Activated naive CD8-positive, alpha-beta T cell treated with anti-CD3 and anti-CD28 coated beads for 36 hours (primary cell): ENCODE measurements at regions not wholly inside any gene's neighbourhood (a gene's known extent, or its start where the extent isn't known, plus 50 kb on each side); places are given as distances from the start of the nearest gene placed in this dataset.

Source experiments
- DNase-seq: peaks from one replicate; pipeline ENCODE4 v3.0.0; 2021
- H3K27ac Mint-ChIP-seq: one replicate; pipeline ENCODE4 v1.8.0; 2022; ENCODE audit warnings: mild to moderate bottlenecking, moderate library complexity, mixed read lengths
- H3K27me3 Mint-ChIP-seq: one replicate; pipeline ENCODE4 v1.8.0; 2022; ENCODE audit warnings: mild to moderate bottlenecking, mixed read lengths
- H3K36me3 Mint-ChIP-seq: one replicate; pipeline ENCODE4 v1.8.0; 2021; ENCODE audit warnings: mild to moderate bottlenecking, mixed read lengths
- H3K4me1 Mint-ChIP-seq: one replicate; pipeline ENCODE4 v1.8.0; 2021; ENCODE audit warnings: mixed read lengths
- H3K4me3 Mint-ChIP-seq: one replicate; pipeline ENCODE4 v1.8.0; 2022; ENCODE audit warnings: mild to moderate bottlenecking, moderate library complexity, mixed read lengths
- H3K9me3 Mint-ChIP-seq: one replicate; pipeline ENCODE4 v1.8.0; 2022; ENCODE audit warnings: mixed read lengths

DNA sequence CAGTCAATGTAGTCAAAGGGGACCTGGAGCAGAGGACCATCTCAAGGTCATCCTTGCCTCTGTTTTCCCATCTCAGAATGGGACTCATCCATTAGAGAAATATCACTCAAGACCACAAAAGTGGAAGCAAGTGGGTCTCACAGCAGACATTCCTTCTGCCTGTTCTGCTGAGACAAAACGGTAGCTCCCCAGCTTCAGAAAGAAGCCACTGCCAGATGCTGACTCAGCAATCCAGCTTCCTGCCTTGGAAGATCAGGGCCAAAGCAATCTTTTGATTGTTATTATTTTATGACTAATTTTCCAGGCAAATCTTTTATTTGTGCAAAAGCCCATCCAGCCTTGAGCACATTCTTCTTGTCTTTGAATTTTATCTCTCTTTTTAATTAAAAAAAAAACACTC, 86.8 kb downstream of the CCT6B start:
- H3K9me3 Mint-ChIP-seq, result peaks cover 4% of the 10 kb centered on the region

DNA sequence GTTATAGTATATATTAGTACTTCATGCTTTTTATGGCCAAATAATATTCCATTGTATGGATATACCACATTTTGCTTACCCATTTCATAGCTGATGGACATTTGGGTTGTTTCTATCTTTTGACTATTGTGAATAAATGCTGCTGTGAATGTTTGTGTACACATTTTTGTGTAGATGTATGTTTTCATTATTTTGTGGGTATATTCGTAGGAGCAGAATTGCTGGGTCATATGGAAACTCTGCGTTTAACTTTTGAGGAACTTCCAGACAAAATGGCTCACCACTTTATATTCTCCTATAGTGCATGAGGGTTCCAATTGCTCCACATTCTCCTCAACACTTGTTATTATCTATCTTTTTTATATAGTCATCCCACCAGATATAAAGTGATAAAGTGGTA, 88.6 kb downstream of the CCT6B start:
- peaks cover 4% of the 10 kb centered on the region for H3K9me3 Mint-ChIP-seq
- H3K4me1 Mint-ChIP-seq, result no peaks in the 10 kb centered on the region
- no peak overlapping the region for H3K4me3 Mint-ChIP-seq
- H3K27ac Mint-ChIP-seq, result no peak overlapping the region
- no peak for DNase-seq
- H3K36me3 Mint-ChIP-seq, result no peaks in the 10 kb centered on the region
- no peaks in the 10 kb centered on the region for H3K27me3 Mint-ChIP-seq

More for the DNA sequence above, 86.8 kb downstream of the CCT6B start:
- no peak overlapping the region for H3K4me3 Mint-ChIP-seq
- no peak overlapping the region for H3K27ac Mint-ChIP-seq
- H3K36me3 Mint-ChIP-seq, result no peaks in the 10 kb centered on the region
- no peak for DNase-seq
- H3K4me1 Mint-ChIP-seq, result no peaks in the 10 kb centered on the region
- peaks cover 4% of the 10 kb centered on the region for H3K27me3 Mint-ChIP-seq

DNA sequence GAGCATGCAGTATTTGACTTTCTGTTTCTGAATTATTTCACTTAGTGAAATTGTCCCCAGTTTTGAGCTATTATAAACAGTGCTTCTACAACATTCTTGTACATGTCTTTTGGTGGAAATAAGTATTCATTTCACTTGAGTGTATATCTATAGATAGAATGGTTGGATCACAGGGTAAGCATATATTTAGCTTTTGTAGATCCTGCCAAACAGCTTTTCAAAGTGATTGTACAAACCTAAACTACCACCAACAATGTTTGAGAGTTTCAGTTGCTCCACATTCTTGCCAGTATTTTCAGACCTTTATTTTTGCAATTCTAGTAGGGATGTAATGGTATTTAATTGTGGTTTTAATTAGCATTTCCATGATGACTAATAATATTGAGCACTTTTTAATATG, 91.6 kb downstream of the CCT6B start:
- Mint-ChIP-seq H3K4me1 (no peaks in the 10 kb centered on the region), H3K36me3 (no peaks in the 10 kb centered on the region), H3K27ac (no peak overlapping the region), H3K4me3 (no peak overlapping the region), H3K9me3 (peaks cover 4% of the 10 kb centered on the region), H3K27me3 (no peaks in the 10 kb centered on the region)
- no peak for DNase-seq

DNA sequence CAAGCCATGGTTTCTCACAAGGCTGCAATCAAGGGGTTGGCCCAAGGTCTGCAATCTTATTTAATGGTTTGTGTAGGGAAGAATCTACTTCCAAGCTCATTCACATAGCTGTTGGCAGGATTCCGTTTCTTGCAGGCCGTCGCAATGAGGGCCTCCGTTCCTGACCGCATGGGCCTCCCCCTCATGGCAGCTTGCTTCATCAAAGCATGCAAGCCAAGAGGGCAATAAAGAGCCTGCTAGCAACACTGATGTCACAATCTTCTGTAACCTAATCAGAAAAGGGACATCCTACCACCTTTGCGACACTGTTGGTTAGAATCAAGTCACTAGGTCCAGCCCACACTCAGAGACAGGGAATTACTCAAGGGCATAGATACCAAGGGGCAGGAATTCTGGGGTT, 95.5 kb downstream of the CCT6B start:
- no peak for DNase-seq
- Mint-ChIP-seq H3K4me1 (no peaks in the 10 kb centered on the region), H3K27ac (no peak overlapping the region), H3K36me3 (no peaks in the 10 kb centered on the region), H3K4me3 (no peak overlapping the region), H3K27me3 (peaks cover 3% of the 10 kb centered on the region), H3K9me3 (no peaks in the 10 kb centered on the region)

DNA sequence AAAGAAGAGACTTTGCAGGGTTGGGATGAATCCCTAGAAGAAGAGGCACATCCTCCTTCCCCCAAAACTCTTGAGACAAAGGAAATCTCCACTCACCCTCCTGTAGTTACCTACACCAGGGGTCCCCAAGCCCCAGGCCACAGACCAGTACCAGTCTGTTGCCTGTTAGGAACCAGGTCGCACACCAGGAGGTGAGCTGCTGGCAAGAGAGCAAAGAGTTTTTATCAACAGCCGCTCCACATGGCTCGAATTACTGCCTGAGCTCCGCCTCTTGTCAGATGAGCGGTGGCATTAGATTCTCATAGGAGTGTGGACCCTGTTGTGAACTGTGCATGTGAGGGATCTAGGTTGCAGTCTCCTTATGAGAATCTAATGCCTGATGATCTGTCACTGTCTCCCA, 98.9 kb downstream of the CCT6B start:
- Mint-ChIP-seq H3K4me3 (no peak overlapping the region), H3K27me3 (peaks cover 3% of the 10 kb centered on the region), H3K9me3 (no peaks in the 10 kb centered on the region), H3K36me3 (no peaks in the 10 kb centered on the region), H3K4me1 (peaks cover 7% of the 10 kb centered on the region), H3K27ac (no peak overlapping the region)
- DNase-seq, result no peak

DNA sequence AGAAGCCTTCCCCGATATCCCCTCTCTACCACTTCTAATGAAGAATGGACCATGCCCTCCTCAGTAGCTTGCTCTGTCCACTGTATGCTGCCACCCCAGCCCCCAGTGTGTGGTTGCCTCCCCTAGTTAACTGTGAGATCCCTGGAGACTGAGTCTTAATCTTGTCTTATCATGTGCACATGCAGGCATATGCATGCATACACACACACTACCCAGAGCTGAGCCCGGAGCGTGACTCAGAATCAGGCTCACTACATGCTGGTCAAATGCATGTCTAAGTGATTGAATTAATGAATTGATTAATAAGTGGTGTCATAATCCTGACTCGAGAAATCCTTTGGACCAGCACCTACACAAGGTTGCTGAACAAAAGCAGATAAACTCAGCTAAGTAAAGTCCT, 99.4 kb downstream of the CCT6B start:
- Mint-ChIP-seq H3K4me3 (no peak overlapping the region), H3K36me3 (no peaks in the 10 kb centered on the region), H3K27me3 (peaks cover 3% of the 10 kb centered on the region), H3K27ac (no peak overlapping the region), H3K4me1 (peaks cover 7% of the 10 kb centered on the region), H3K9me3 (no peaks in the 10 kb centered on the region)
- DNase-seq, result no peak

DNA sequence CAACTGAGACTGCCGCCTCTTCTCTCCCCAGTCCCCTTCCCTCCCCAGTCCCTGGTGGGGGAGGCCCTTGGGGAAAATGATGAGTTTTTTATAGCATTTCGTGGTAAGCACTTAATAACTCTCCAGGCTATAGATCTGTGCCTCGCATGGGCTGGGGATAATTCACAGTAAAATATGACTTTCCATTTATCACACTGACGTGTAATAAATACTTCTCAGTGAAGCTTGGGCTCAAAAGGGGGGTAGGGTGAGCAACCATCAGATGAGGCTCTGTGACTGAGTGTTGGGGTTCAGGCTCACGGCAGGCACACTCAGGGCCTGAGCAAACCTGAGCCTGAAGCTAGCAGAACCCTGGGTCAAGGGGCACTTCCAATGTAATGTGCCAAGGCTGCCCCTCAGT, 101.6 kb downstream of the CCT6B start:
- H3K27ac Mint-ChIP-seq, result no peak overlapping the region
- DNase-seq, result no peak
- H3K4me3 Mint-ChIP-seq, result no peak overlapping the region
- H3K27me3 Mint-ChIP-seq, result peaks cover 3% of the 10 kb centered on the region
- no peaks in the 10 kb centered on the region for H3K9me3 Mint-ChIP-seq
- no peaks in the 10 kb centered on the region for H3K36me3 Mint-ChIP-seq
- peaks cover 7% of the 10 kb centered on the region for H3K4me1 Mint-ChIP-seq

DNA sequence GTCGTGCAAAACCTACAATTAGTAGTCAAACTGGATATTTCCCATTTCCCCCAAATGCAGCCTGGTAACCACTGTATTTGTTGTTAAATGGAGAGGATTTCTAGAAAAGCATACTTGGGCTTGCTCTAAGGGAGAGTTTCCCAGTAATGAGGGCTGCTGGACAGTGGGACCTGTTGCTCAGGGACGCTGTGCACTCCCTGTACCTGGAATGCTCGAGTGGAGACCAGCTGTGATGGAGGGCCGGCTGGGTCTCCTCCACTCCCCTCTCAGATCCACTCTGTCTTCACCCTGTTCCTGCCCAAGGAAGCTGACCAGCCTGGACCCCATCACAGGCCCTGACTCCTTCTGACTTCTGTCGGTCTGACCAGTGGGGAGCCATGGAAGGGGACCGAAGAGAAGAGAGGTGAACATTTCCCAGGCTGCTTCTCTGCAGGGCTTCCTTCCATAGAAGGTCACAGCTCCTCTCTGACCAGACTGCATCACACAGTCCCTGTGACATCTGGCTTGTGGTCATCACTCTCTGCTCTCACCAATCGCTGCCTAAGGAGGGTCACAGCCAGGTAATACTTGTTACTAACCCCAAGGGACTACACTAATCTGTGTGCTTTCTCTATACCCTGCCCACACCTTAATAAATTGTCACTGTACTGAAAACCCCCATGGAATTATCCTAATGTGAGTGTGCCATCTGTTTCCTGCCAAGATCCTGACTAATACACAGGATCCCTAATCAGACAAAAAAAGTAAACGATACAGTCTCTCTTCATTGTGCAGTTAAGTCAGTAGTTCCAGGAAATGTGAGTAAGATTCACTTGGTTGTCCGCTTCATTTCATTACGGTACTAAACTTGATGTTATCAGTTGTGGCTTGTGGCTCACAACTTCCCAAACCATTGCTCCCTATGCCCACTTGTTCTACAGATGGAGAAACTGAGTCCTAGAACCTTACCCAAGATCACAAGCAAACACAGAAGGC, 102.4 kb downstream of the CCT6B start:
- DNase-seq, result no peak
- Mint-ChIP-seq H3K4me1 (peaks cover 7% of the 10 kb centered on the region), H3K4me3 (no peak overlapping the region), H3K9me3 (no peaks in the 10 kb centered on the region), H3K27me3 (peaks cover 3% of the 10 kb centered on the region), H3K36me3 (no peaks in the 10 kb centered on the region), H3K27ac (no peak overlapping the region)

DNA sequence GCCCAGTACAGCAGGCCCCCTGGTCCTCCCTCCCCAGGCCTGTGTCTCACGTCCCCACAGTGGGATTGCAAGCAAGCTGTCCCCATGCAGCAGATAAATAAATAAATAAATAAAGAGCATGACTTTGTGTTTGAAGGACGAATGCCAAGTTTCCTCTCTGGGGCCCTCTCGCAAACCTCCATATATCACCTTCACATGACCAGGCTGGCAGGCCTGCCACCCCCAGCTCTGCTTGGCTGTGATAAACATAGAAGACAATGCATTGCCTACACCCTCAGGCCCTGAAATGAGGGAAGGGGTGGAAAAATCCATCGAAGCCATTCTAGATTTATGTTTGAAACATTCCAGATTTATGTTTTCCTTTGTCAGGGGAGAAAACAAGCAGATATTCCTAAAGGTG, 107.3 kb downstream of the CCT6B start:
- Mint-ChIP-seq H3K36me3 (no peaks in the 10 kb centered on the region), H3K4me1 (peaks cover under 1% of the 10 kb centered on the region), H3K27me3 (no peaks in the 10 kb centered on the region), H3K9me3 (no peaks in the 10 kb centered on the region), H3K27ac (no peak overlapping the region), H3K4me3 (no peak overlapping the region)
- no peak for DNase-seq

DNA sequence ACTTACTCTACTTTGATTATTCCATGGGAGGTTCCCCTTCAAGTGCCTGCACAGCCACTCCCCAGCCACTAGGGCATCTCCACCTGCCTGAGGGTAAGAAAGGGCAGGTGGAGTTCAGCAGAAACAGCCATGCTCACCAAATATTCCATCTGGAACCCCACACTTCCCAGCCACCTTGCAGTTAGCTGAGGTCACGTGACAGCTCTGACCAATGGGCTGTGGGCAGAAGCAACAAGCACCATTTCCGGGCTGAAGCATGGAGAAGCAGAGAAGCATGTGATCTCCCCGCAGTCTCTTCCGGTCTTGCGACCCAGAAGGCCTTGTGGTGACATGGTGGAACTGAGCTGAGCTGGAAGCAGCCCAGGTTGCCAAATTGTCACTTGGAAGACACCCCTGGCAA, 108.6 kb downstream of the CCT6B start:
- H3K9me3 Mint-ChIP-seq, result no peaks in the 10 kb centered on the region
- no peaks in the 10 kb centered on the region for H3K4me1 Mint-ChIP-seq
- no peak overlapping the region for H3K27ac Mint-ChIP-seq
- H3K4me3 Mint-ChIP-seq, result no peak overlapping the region
- no peaks in the 10 kb centered on the region for H3K27me3 Mint-ChIP-seq
- DNase-seq, result no peak
- H3K36me3 Mint-ChIP-seq, result no peaks in the 10 kb centered on the region

DNA sequence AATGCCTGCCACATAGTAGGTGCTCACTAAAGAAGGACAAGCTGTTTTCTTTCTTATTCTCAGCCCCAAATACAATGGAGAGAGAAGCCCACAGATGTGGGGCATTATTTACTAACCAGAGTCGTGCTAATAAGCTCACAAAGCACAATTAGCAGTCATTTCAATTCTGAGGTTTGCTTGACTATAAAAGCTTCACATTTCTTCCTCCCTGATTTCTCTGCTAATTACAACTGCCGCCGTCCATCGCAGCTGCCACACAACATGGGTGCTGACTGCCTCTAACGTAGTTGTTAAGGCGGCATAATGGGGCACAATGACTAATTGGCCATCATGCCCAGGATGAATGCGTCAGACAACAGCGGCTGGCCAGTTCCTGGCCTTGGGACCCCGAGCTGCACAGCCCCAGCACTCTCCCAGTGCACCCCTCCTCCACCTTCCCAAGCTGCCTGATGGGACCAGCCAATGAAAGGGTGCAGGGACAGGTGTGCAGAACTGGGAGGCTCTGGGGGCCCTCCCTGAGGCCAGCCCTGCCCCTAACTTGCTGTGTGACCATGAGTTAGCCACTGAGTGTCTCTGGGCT, 109.2 kb downstream of the CCT6B start:
- DNase-seq, result no peak
- no peaks in the 10 kb centered on the region for H3K9me3 Mint-ChIP-seq
- H3K27me3 Mint-ChIP-seq, result no peaks in the 10 kb centered on the region
- H3K27ac Mint-ChIP-seq, result no peak overlapping the region
- H3K36me3 Mint-ChIP-seq, result no peaks in the 10 kb centered on the region
- no peaks in the 10 kb centered on the region for H3K4me1 Mint-ChIP-seq
- no peak overlapping the region for H3K4me3 Mint-ChIP-seq

DNA sequence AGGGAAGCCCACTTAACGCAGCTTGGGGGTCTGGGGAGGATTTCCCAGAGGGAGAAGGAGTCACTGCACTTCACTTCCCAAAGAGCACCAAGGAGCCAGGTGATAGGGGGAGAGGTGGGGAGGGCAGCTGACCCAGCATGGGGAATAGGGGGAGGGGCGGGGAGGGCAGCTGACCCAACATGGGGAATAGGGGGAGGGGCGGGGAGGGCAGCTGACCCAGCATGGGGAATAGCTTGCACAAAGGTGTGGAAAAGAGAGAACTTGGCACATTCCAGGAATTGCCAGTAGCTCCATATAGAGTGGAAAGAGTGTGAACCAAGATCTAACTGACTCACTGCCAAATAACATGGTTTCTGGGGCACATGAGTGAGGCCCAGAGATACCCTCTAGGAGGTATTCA, 110.3 kb downstream of the CCT6B start:
- Mint-ChIP-seq H3K4me1 (no peaks in the 10 kb centered on the region), H3K36me3 (no peaks in the 10 kb centered on the region), H3K4me3 (no peak overlapping the region), H3K27me3 (no peaks in the 10 kb centered on the region), H3K27ac (no peak overlapping the region), H3K9me3 (no peaks in the 10 kb centered on the region)
- DNase-seq, result no peak

DNA sequence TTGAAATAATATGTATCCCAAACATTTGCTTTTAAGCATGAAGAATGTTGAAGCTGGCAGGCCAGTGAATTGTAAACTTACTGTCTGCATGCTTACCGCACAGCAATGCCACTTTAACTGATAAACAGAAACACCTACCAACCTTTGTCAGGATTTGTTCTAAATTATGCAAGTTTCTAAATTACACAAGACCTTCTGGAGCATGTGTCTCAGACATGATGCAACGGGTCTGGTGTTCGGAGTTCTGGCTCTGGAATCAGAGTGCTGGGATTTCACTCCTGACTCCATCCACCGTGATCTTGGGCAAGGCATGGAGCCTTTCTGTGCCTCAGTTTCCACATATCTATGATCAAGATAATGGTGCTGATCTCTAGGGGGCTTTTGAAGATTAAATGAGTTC, 111.2 kb downstream of the CCT6B start:
- Mint-ChIP-seq H3K36me3 (no peaks in the 10 kb centered on the region), H3K27ac (no peak overlapping the region), H3K4me1 (no peaks in the 10 kb centered on the region), H3K27me3 (no peaks in the 10 kb centered on the region), H3K4me3 (no peak overlapping the region), H3K9me3 (no peaks in the 10 kb centered on the region)
- no peak for DNase-seq

DNA sequence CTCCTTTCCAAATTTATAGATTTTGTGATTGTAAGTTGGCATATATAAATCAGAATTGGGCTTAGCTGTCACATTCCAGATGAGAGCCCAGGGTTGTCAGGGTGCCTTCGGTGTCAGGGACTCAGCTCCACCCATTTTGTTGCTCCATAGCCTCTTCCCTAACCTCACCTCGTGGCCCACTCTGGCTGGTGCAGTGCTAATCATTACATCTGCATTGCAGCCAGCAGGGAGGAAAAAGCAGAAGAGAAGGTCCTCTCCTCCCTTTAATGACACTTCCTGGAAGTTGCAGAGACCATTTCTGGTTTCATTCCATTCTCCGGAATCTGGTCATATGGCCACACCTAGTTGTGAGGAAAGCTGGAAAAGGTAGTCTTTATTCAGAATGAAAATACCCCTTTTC, 113.3 kb downstream of the CCT6B start:
- H3K27ac Mint-ChIP-seq, result no peak overlapping the region
- H3K9me3 Mint-ChIP-seq, result no peaks in the 10 kb centered on the region
- H3K27me3 Mint-ChIP-seq, result no peaks in the 10 kb centered on the region
- H3K4me1 Mint-ChIP-seq, result no peaks in the 10 kb centered on the region
- DNase-seq, result no peak
- no peaks in the 10 kb centered on the region for H3K36me3 Mint-ChIP-seq
- no peak overlapping the region for H3K4me3 Mint-ChIP-seq

DNA sequence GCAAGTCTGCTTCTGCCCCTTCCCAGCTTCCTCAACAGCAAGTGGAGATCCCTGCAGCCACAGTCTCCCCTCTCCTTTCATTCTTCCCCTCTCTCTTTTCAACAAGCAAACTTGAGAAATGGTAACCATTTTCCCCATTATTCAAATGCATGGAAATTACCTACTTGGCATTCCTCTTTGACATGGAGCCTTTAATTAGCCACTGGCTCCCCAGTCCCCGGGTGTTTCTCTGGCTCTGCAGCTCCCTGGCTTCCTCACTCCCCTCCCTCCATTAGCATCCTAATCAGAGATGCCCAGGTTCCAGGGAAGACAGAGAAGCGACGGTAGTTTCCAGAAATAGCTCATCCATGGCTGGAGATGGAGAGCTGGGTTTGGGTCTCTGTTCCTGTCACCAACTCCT, 116.0 kb downstream of the CCT6B start:
- H3K27ac Mint-ChIP-seq, result no peak overlapping the region
- H3K36me3 Mint-ChIP-seq, result no peaks in the 10 kb centered on the region

DNA sequence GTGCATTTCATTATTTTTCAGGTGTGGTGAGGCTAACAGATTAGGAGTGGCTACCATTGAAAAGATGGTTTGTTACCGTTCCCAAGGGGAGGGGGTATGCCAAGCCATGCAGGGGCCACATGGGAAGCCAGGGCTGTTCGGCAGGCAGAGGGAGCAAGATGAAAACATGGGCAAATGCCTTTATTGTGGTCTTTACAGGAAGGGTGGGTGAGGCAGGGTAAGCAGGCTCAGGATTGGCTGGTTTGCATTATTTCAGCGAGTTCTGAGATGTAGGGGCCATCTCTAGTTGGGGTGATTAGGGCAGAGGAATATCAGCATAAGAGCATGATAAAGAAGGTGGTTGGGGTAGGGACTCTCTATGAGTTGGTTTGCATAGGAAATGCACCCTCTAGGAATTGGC, 117.6 kb downstream of the CCT6B start:
- Mint-ChIP-seq H3K36me3 (no peaks in the 10 kb centered on the region), H3K27me3 (no peaks in the 10 kb centered on the region), H3K27ac (no peak overlapping the region), H3K4me1 (peaks cover 14% of the 10 kb centered on the region), H3K4me3 (no peak overlapping the region), H3K9me3 (no peaks in the 10 kb centered on the region)
- no peak for DNase-seq

More for the DNA sequence above, 116.0 kb downstream of the CCT6B start:
- H3K9me3 Mint-ChIP-seq, result no peaks in the 10 kb centered on the region
- no peaks in the 10 kb centered on the region for H3K27me3 Mint-ChIP-seq
- peaks cover 11% of the 10 kb centered on the region for H3K4me1 Mint-ChIP-seq
- no peak overlapping the region for H3K4me3 Mint-ChIP-seq
- no peak for DNase-seq
